ENCODE measurements at regions not wholly inside any gene's neighbourhood (a gene's known extent, or its start where the extent isn't known, plus 50 kb on each side); places are given as distances from the start of the nearest gene placed in this dataset.

GRCh38 chr6:167652042-167652700, 174.5 kb upstream of the AFDN start:
- no peaks in the 10 kb centered on the region for H3K27me3 ChIP-seq (ENCODE audit: low read depth)
- H3K9me3 ChIP-seq (replicated peaks), result no peaks in the 10 kb centered on the region
- TF ChIP-seq CTCF (IDR thresholded peaks at IDR 0.05; ENCODE audit: borderline replicate concordance), result no peak
- no peaks in the 10 kb centered on the region for H3K36me3 ChIP-seq
- H3K27ac ChIP-seq (replicated peaks), result no peak overlapping the region
- H3K4me1 ChIP-seq, result peaks cover 10% of the 10 kb centered on the region
- intact Hi-C loops (cut with micrococcal nuclease), result no loop called here
- H3K4me3 ChIP-seq, result no peak overlapping the region
- DNase-seq, result no peak

GRCh38 chr6:167652701-167653095, 174.0 kb upstream of the AFDN start:
- no peaks in the 10 kb centered on the region for H3K9me3 ChIP-seq (replicated peaks)
- intact Hi-C loops (cut with micrococcal nuclease), result no loop called here
- H3K27me3 ChIP-seq (ENCODE audit: low read depth), result no peaks in the 10 kb centered on the region
- DNase-seq, result no peak
- H3K36me3 ChIP-seq, result no peaks in the 10 kb centered on the region
- peaks cover 6% of the 10 kb centered on the region for H3K4me1 ChIP-seq
- no peak for TF ChIP-seq CTCF (IDR thresholded peaks at IDR 0.05; ENCODE audit: borderline replicate concordance)
- H3K27ac ChIP-seq (replicated peaks), result no peak overlapping the region
- no peak overlapping the region for H3K4me3 ChIP-seq

GRCh38 chr6:167653561-167653960, 173.2 kb upstream of the AFDN start:
- Histone ChIP-seq H3K36me3 (no peaks in the 10 kb centered on the region), H3K9me3 (replicated peaks) (no peaks in the 10 kb centered on the region), H3K4me1 (no peaks in the 10 kb centered on the region), H3K4me3 (no peak overlapping the region), H3K27me3 (ENCODE audit: low read depth) (no peaks in the 10 kb centered on the region), H3K27ac (replicated peaks) (no peak overlapping the region)
- DNase-seq, result no peak
- intact Hi-C loops (cut with micrococcal nuclease), result no loop called here
- no peak for TF ChIP-seq CTCF (IDR thresholded peaks at IDR 0.05; ENCODE audit: borderline replicate concordance)

GRCh38 chr6:167654389-167654788, 172.3 kb upstream of the AFDN start:
- Histone ChIP-seq H3K9me3 (replicated peaks) (no peaks in the 10 kb centered on the region), H3K4me3 (no peak overlapping the region), H3K27me3 (ENCODE audit: low read depth) (no peaks in the 10 kb centered on the region), H3K4me1 (no peaks in the 10 kb centered on the region), H3K36me3 (no peaks in the 10 kb centered on the region), H3K27ac (replicated peaks) (no peak overlapping the region)
- intact Hi-C loops (cut with micrococcal nuclease), result no loop called here
- no peak for DNase-seq
- TF ChIP-seq CTCF (IDR thresholded peaks at IDR 0.05; ENCODE audit: borderline replicate concordance), result no peak

- Histone ChIP-seq H3K9me3 (replicated peaks) (no peaks in the 10 kb centered on the region), H3K27me3 (ENCODE audit: low read depth) (no peaks in the 10 kb centered on the region), H3K4me1 (no peaks in the 10 kb centered on the region), H3K36me3 (no peaks in the 10 kb centered on the region), H3K27ac (replicated peaks) (no peak overlapping the region), H3K4me3 (no peak overlapping the region)
- intact Hi-C loops (cut with micrococcal nuclease), result no loop called here
- no peak for TF ChIP-seq CTCF (IDR thresholded peaks at IDR 0.05; ENCODE audit: borderline replicate concordance)
- DNase-seq, result no peak
Measured at GRCh38 chr6:167655174-167655821, 171.4 kb upstream of the AFDN start.

Measured in left ventricle myocardium inferior (tissue), 1 donor.